ENCODE measurements at regions not wholly inside any gene's neighbourhood (a gene's known extent, or its start where the extent isn't known, plus 50 kb on each side); places are given as distances from the start of the nearest gene placed in this dataset.

DNA sequence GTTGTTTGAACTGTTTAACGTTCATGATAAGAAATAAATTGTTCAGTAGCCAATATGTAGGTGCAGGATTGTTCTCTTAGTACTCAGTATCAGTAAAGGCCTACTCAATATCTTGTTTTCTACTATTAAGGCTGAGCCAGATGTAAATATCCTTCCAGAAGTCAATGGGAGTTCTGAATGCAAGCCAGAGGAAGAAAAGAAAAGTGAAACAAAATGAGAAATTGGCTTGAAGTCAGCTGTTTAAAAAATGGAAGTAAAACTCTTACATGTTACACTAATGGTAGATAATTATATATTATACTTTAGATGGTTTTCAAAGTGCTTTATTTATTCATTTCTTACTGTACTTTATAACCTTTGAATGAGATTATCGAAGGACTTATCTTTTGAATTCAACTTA is 1417.9 kb downstream of the ADGRL3 start:
- FAIRE-seq (no peak), DNase-seq (ENCODE audit: low read depth, low spot score) (no peak)
- dilution Hi-C loops (cut with MboI; ENCODE audit: extremely low pct_ligation_motif_present, low sequenced_read_pairs), result no loop called here

DNA sequence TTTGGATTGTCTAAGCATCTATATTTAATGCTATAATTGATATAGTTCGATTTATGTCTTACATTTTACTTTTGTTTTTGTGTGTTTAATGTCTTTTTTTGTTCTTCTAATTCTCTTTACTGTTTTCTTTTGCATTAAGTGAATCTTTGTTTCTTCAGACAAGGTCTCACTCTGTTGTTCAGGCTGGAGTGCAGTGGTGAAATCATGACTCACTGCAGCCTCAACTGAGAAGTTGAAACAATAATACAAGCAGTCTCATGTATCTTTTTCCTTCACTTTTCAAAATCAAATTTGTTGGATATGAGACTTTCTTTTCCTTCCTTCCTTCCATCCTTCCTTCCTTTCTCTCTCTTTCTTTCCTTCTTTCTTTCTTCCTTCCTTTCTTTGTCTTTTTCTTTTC is 1401.6 kb downstream of the ADGRL3 start:
- no peak overlapping the region for H3K27ac ChIP-seq (ENCODE audit: control insufficient read depth, insufficient read depth, low read length)
- H3K79me2 ChIP-seq (ENCODE audit: control insufficient read depth, insufficient read depth, low read length), result no peaks in the 10 kb centered on the region
- H3K4me3 ChIP-seq (ENCODE audit: control insufficient read depth in 2 of 3, extremely low read depth in 1 of 3, insufficient read depth in 2 of 3, low read depth in 1 of 3, low read length in 3 of 3), result no peak overlapping the region
- no peak overlapping the region for H3K9ac ChIP-seq (ENCODE audit: control insufficient read depth, extremely low read depth, insufficient read depth, low read length)
- no peaks in the 10 kb centered on the region for H3K4me1 ChIP-seq (ENCODE audit: control insufficient read depth, extremely low read depth, insufficient read depth, low read length)
- H3K36me3 ChIP-seq (ENCODE audit: control insufficient read depth in 2 of 2, extremely low read depth in 1 of 2, insufficient read depth in 2 of 2, low read length in 2 of 2), result no peaks in the 10 kb centered on the region
- DNase-seq (ENCODE audit: low read depth, low spot score), result no peak
- no peaks in the 10 kb centered on the region for H4K20me1 ChIP-seq (ENCODE audit: control insufficient read depth, extremely low read depth, insufficient read depth, low read length)
- TF ChIP-seq, protein P1, sequence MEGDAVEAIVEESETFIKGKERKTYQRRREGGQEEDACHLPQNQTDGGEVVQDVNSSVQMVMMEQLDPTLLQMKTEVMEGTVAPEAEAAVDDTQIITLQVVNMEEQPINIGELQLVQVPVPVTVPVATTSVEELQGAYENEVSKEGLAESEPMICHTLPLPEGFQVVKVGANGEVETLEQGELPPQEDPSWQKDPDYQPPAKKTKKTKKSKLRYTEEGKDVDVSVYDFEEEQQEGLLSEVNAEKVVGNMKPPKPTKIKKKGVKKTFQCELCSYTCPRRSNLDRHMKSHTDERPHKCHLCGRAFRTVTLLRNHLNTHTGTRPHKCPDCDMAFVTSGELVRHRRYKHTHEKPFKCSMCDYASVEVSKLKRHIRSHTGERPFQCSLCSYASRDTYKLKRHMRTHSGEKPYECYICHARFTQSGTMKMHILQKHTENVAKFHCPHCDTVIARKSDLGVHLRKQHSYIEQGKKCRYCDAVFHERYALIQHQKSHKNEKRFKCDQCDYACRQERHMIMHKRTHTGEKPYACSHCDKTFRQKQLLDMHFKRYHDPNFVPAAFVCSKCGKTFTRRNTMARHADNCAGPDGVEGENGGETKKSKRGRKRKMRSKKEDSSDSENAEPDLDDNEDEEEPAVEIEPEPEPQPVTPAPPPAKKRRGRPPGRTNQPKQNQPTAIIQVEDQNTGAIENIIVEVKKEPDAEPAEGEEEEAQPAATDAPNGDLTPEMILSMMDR (optimal IDR thresholded peaks at IDR 0.05 in 1 of 3, IDR thresholded peaks at IDR 0.05 in 1 of 3, conservative IDR thresholded peaks at IDR 0.05 in 1 of 3; ENCODE audit: extremely low read depth in 1 of 3, insufficient read depth in 2 of 3, low read length in 3 of 3), result no peak
- no peak for TF ChIP-seq EZH2 (IDR thresholded peaks at IDR 0.05; ENCODE audit: low read length)
- no peaks in the 10 kb centered on the region for H3K9me1 ChIP-seq (ENCODE audit: control insufficient read depth, extremely low read depth, insufficient read depth, low read length)
- no peaks in the 10 kb centered on the region for H3K27me3 ChIP-seq (ENCODE audit: control insufficient read depth, extremely low read depth, insufficient read depth, low read length)
- H2AFZ ChIP-seq (ENCODE audit: control insufficient read depth, low read length), result no peak overlapping the region
- H3K9me3 ChIP-seq (ENCODE audit: control insufficient read depth, low read depth, low read length), result no peaks in the 10 kb centered on the region
- dilution Hi-C loops (cut with MboI; ENCODE audit: extremely low pct_ligation_motif_present, low sequenced_read_pairs), result no loop called here
- no peak overlapping the region for H3K4me2 ChIP-seq (ENCODE audit: control insufficient read depth, extremely low read depth, insufficient read depth, low read depth, low read length)
- no peak for FAIRE-seq

More for the DNA sequence above, 1417.9 kb downstream of the ADGRL3 start:
- no peak overlapping the region for H3K4me3 ChIP-seq (ENCODE audit: control insufficient read depth in 2 of 3, extremely low read depth in 1 of 3, insufficient read depth in 2 of 3, low read depth in 1 of 3, low read length in 3 of 3)
- no peaks in the 10 kb centered on the region for H4K20me1 ChIP-seq (ENCODE audit: control insufficient read depth, extremely low read depth, insufficient read depth, low read length)
- no peak overlapping the region for H3K27ac ChIP-seq (ENCODE audit: control insufficient read depth, insufficient read depth, low read length)
- no peaks in the 10 kb centered on the region for H3K9me3 ChIP-seq (ENCODE audit: control insufficient read depth, low read depth, low read length)
- no peaks in the 10 kb centered on the region for H3K79me2 ChIP-seq (ENCODE audit: control insufficient read depth, insufficient read depth, low read length)
- H3K9ac ChIP-seq (ENCODE audit: control insufficient read depth, extremely low read depth, insufficient read depth, low read length), result no peak overlapping the region
- TF ChIP-seq EZH2 (IDR thresholded peaks at IDR 0.05; ENCODE audit: low read length), result no peak
- TF ChIP-seq, protein P1 (optimal IDR thresholded peaks at IDR 0.05 in 1 of 3, IDR thresholded peaks at IDR 0.05 in 1 of 3, conservative IDR thresholded peaks at IDR 0.05 in 1 of 3; ENCODE audit: extremely low read depth in 1 of 3, insufficient read depth in 2 of 3, low read length in 3 of 3), result no peak
- H3K4me2 ChIP-seq (ENCODE audit: control insufficient read depth, extremely low read depth, insufficient read depth, low read depth, low read length), result no peak overlapping the region
- no peaks in the 10 kb centered on the region for H3K36me3 ChIP-seq (ENCODE audit: control insufficient read depth in 2 of 2, extremely low read depth in 1 of 2, insufficient read depth in 2 of 2, low read length in 2 of 2)
- H3K9me1 ChIP-seq (ENCODE audit: control insufficient read depth, extremely low read depth, insufficient read depth, low read length), result no peaks in the 10 kb centered on the region
- H3K27me3 ChIP-seq (ENCODE audit: control insufficient read depth, extremely low read depth, insufficient read depth, low read length), result no peaks in the 10 kb centered on the region
- H3K4me1 ChIP-seq (ENCODE audit: control insufficient read depth, extremely low read depth, insufficient read depth, low read length), result no peaks in the 10 kb centered on the region
- no peak overlapping the region for H2AFZ ChIP-seq (ENCODE audit: control insufficient read depth, low read length)

Data from keratinocyte (primary cell).